Heart left ventricle (tissue), 16 donors: ENCODE measurements at regions not wholly inside any gene's neighbourhood (a gene's known extent, or its start where the extent isn't known, plus 50 kb on each side); places are given as distances from the start of the nearest gene placed in this dataset.

Experiments used
- ATAC-seq, 4 donors: fragments of 200-7000 bp; cut with Tn5 transposase; one replicate each; pipeline ENCODE4 v1.9.1; 2020 to 2022; ENCODE audit warnings: moderate library complexity in 4 of 4, mild to moderate bottlenecking in 3 of 4, moderate number of reproducible peaks in 1 of 4
- DNase-seq, 5 donors: peaks; one replicate each; pipeline ENCODE4 v3.0.0-alpha.2; 2020
- H3K27ac ChIP-seq, 12 donors: fragments of 200-600 bp; sonication (generic) in 4 of 12; one replicate each; pipeline versions ENCODE4 v1.5.0 to v1.8.0; 2016 to 2022; ENCODE audit warnings: mild to moderate bottlenecking in 2 of 12
- H3K27me3 ChIP-seq, 9 donors: fragments of 200-600 bp; sonication (generic) in 2 of 9; one replicate each; pipeline versions ENCODE4 v1.5.1 to v1.8.0; 2016 to 2022; ENCODE audit warnings: mild to moderate bottlenecking in 3 of 9
- H3K36me3 ChIP-seq, 9 donors: fragments of 200-600 bp; sonication (generic) in 2 of 9; one replicate each; pipeline versions ENCODE4 v1.5.0 to v1.8.0; 2018 to 2022; ENCODE audit warnings: mild to moderate bottlenecking in 2 of 9
- H3K4me1 ChIP-seq, 12 donors: fragments of 200-600 bp; sonication (generic) in 4 of 12; one replicate each; pipeline versions ENCODE4 v1.5.0 to v1.8.0; 2016 to 2022; ENCODE audit warnings: mild to moderate bottlenecking in 3 of 12
- H3K4me3 ChIP-seq, 12 donors: fragments of 200-600 bp; sonication (generic) in 4 of 12; one replicate each; pipeline versions ENCODE4 v1.5.0 to v1.8.0; 2017 to 2022; ENCODE audit warnings: mild to moderate bottlenecking in 9 of 12, moderate library complexity in 4 of 12
- H3K9me3 ChIP-seq, 12 donors: fragments of 200-600 bp; sonication (generic) in 4 of 12; one replicate each; pipeline versions ENCODE4 v1.5.0 to v1.8.0; 2016 to 2022; ENCODE audit warnings: mild to moderate bottlenecking in 1 of 12
- CTCF ChIP-seq, 12 donors: fragments of 200-600 bp; sonication (generic) in 4 of 12; IDR thresholded peaks; one replicate each; pipeline versions ENCODE4 v1.5.0 to v1.8.0; 2018 to 2022; ENCODE audit warnings: antibody characterized with exemption in 12 of 12, mild to moderate bottlenecking in 5 of 12
- POLR2A ChIP-seq, 2 donors: fragments of 450-650 bp; IDR thresholded peaks; one replicate each; pipeline ENCODE4 v1.6.1; 2017; ENCODE audit warnings: antibody characterized with exemption in 2 of 2, mild to moderate bottlenecking in 2 of 2, moderate library complexity in 2 of 2
- WGBS, 4 donors: extraction: QIAGEN DNeasy Blood & Tissue Kit in 2 of 4; methylation state at CpG; one replicate each; pipeline versions ENCODE4 v1.1.5 to v1.1.7; 2013 to 2018; 5-methylcytosine and 5-hydroxymethylcytosine counted together
- intact Hi-C, 10 donors: fragments of 100-400 bp; cut with DNase I; formaldehyde crosslinking; loops; one replicate each; pipeline versions ENCODE4 v1.11.1 to v1.14.2; 2022
- donor health status: ischemic (EF 13 %, LVEDD 7.1; RV severe dilation, severe dysfunction).
- donor health status: healthy with polysubstance abuse.
- donor health status: DM: no; HTN: yes; CAD: no.
- donor health status: DM: no; HTN: no; CAD: no.
- donor health status: ischemic (EF 25% LVEDD 6.9; RV normal size, moderate dysfunction).
- donor health status: ischemic (EF 25% LVEDD 5.7; RV mildly dilated, moderate dysfunction).
- donor health status: healthy.
- donor health status: DM: yes; HTN: yes; CAD: no.
- donor health status: ischemic (EF 35%, LVEDD 5.7; RV mildly dilated, moderate dysfunction).
- donor health status: nonischemic (EF 11% LVEDD 7.7; RV severe dilation, severe dysfunction).
- donor health status: DM: yes; HTN: yes; CAD: no.
- donor health status: PGD.
- donor health status: ischemic (EF 29% LVEDD 5.4; RV normal size, mild dysfunction).
- donor health status: nonischemic (EF 23%, LVEDD 6.1; RV moderate dilation, normal function).

DNA sequence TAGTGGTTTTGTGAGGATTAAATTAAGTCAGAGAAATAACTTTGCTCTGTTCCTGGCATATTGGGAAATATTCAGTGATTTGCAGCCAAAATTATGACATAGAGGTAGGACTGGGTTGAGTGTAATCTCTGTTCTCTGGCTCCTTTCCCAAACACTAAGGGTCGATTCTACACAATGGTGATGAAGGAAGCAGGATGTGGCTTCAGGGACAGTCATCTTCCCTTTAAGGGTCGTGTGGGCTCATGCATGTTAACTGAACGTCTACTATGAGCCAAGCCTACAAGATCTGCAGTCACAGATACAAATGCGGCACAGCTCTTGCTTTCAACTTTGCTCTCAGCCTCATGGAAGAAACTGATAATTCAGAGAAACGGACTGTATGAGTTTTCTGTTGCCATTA is 381.6 kb downstream of the VRK1 start:
- ATAC-seq (no peak), DNase-seq (no peak)
- 51 to 61% (median 53%) methylated on average over 5 of the region's 5 CpGs for WGBS, 4 donors
- TF ChIP-seq POLR2A (IDR thresholded peaks at IDR 0.05) = no peak
- TF ChIP-seq CTCF (IDR thresholded peaks at IDR 0.05) = no peak
- H3K27ac ChIP-seq = no peak overlapping the region
- no peak overlapping the region for H3K4me3 ChIP-seq
- H3K9me3 ChIP-seq = no peaks in the 10 kb centered on the region
- intact Hi-C loops = no loop called here
- H3K27me3 ChIP-seq = peaks cover 0 to 8% (median 0%) of the 10 kb centered on the region in 9 donors
- no peaks in the 10 kb centered on the region for H3K36me3 ChIP-seq
- no peaks in the 10 kb centered on the region for H3K4me1 ChIP-seq

DNA sequence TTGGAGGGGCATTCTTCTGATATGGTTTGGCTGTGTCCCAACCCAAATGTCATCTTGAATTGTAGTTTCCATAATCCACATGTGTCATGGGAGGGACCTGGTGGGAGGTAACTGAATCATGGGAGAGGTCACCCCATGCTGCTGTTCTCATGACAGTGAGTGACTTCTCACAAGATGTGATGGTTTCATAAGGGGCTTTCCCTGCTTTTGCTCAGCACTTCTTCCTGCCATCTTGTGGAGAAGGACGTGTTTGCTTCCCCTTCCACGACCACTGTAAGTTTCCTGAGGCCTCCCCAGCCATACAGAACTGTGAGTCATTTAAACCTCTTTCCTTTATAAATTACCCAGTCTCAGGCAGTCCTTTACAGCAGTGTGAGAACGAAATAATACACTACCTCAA is 382.4 kb downstream of the VRK1 start:
- H3K4me1 ChIP-seq = no peaks in the 10 kb centered on the region
- no peak overlapping the region for H3K4me3 ChIP-seq
- TF ChIP-seq CTCF (IDR thresholded peaks at IDR 0.05) (no peak), POLR2A (IDR thresholded peaks at IDR 0.05) (no peak)
- DNase-seq = no peak
- H3K9me3 ChIP-seq = no peaks in the 10 kb centered on the region
- ATAC-seq = no peak
- intact Hi-C loops = no loop called here
- WGBS, 4 donors = 41 to 55% (median 51%) methylated on average over 3 of the region's 3 CpGs
- H3K27ac ChIP-seq = no peak overlapping the region
- H3K27me3 ChIP-seq = peaks cover 0 to 8% (median 0%) of the 10 kb centered on the region in 9 donors
- no peaks in the 10 kb centered on the region for H3K36me3 ChIP-seq

- H3K27ac ChIP-seq = no peak overlapping the region
- no peak overlapping the region for H3K4me3 ChIP-seq
- no peak for DNase-seq
- intact Hi-C loops = no loop called here
- no peak for TF ChIP-seq CTCF (IDR thresholded peaks at IDR 0.05)
- no peak for TF ChIP-seq POLR2A (IDR thresholded peaks at IDR 0.05)
- 86 to 88% (median 88%) methylated on average over 32 of the region's 32 CpGs for WGBS, 4 donors
- ATAC-seq = no peak
- no peaks in the 10 kb centered on the region for H3K9me3 ChIP-seq
- H3K27me3 ChIP-seq = peaks cover 0 to 8% (median 0%) of the 10 kb centered on the region in 9 donors
- no peaks in the 10 kb centered on the region for H3K36me3 ChIP-seq
- no peaks in the 10 kb centered on the region for H3K4me1 ChIP-seq
These were observed 383.4 kb downstream of the VRK1 start for GRCh38 chr14:97180304-97181200.

DNA sequence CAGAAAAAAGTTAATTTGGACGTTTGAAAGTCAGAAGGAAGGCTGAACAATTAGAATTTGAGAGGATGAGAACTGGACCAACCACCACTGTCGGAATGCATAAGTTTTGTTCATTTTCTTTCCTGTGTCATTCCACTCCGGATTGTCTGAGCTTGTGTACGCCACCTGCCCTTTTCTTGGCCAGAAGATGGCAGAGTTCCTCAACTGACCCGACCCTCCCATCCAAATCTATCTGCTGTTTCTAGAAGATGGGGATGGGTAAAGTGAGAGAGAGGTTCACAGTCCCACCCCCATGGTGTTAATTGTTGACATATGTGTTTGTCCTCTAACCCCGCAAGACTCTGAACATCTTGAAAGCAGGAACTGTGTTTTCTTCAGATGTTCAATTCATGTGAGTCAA is 388.0 kb downstream of the VRK1 start:
- intact Hi-C loops = no loop called here
- no peak overlapping the region for H3K27ac ChIP-seq
- no peak overlapping the region for H3K4me3 ChIP-seq
- DNase-seq = no peak
- no peaks in the 10 kb centered on the region for H3K36me3 ChIP-seq
- no peaks in the 10 kb centered on the region for H3K9me3 ChIP-seq
- no peak for ATAC-seq
- H3K27me3 ChIP-seq = no peaks in the 10 kb centered on the region
- TF ChIP-seq CTCF (IDR thresholded peaks at IDR 0.05) = peak in 2 of 12 donors; percentile 10
- no peak for TF ChIP-seq POLR2A (IDR thresholded peaks at IDR 0.05)
- WGBS, 4 donors = 20 to 31% (median 24%) methylated on average over 6 of the region's 6 CpGs
- H3K4me1 ChIP-seq = no peaks in the 10 kb centered on the region
